HG03066 (cell line): ENCODE measurements at regions not wholly inside any gene's neighbourhood (a gene's known extent, or its start where the extent isn't known, plus 50 kb on each side); places are given as distances from the start of the nearest gene placed in this dataset.

Source experiments
- ATAC-seq: cut with Tn5 transposase; IDR thresholded peaks from one replicate; pipeline ENCODE4 v1.9.1; 2021; ENCODE audit warnings: low read depth; ENCODE audit not compliant: unreplicated experiment

- no peak for ATAC-seq
These were observed 198.5 kb downstream of the ADGRG6 start for GRCh38 chr6:142500250-142500786.

- ATAC-seq = no peak
These were observed 200.0 kb downstream of the ADGRG6 start for GRCh38 chr6:142501795-142502194.

- no peak for ATAC-seq
These were observed 205.3 kb downstream of the ADGRG6 start for GRCh38 chr6:142507065-142507464.

GRCh38 chr6:142510211-142510610 lies 208.4 kb downstream of the ADGRG6 start:
- ATAC-seq = no peak

GRCh38 chr6:142518126-142518525 lies 216.3 kb downstream of the ADGRG6 start:
- ATAC-seq = no peak

- no peak for ATAC-seq
These were observed 217.0 kb downstream of the ADGRG6 start for GRCh38 chr6:142518761-142519160.

GRCh38 chr6:142521791-142522190 lies 220.0 kb downstream of the ADGRG6 start:
- ATAC-seq = no peak

GRCh38 chr6:142523515-142524375 lies 221.9 kb downstream of the ADGRG6 start:
- no peak for ATAC-seq

GRCh38 chr6:142530566-142530965 lies 228.8 kb downstream of the ADGRG6 start:
- no peak for ATAC-seq

GRCh38 chr6:142531727-142532126 lies 229.9 kb downstream of the ADGRG6 start:
- ATAC-seq = no peak

GRCh38 chr6:142534076-142534475 lies 232.3 kb downstream of the ADGRG6 start:
- ATAC-seq = no peak

- no peak for ATAC-seq
These were observed 232.7 kb downstream of the ADGRG6 start for GRCh38 chr6:142534484-142534883.

GRCh38 chr6:142537612-142538478 lies 236.0 kb downstream of the ADGRG6 start:
- no peak for ATAC-seq

- no peak for ATAC-seq
These were observed 241.0 kb downstream of the ADGRG6 start for GRCh38 chr6:142542704-142543233.

GRCh38 chr6:142543606-142544005 lies 241.8 kb downstream of the ADGRG6 start:
- ATAC-seq = no peak

GRCh38 chr6:142544199-142544838 lies 242.5 kb downstream of the ADGRG6 start:
- ATAC-seq = no peak

GRCh38 chr6:142545147-142545546 lies 243.3 kb downstream of the ADGRG6 start:
- ATAC-seq = no peak

- ATAC-seq = no peak
These were observed 246.8 kb downstream of the ADGRG6 start for GRCh38 chr6:142548566-142548965.

- no peak for ATAC-seq
These were observed 248.7 kb downstream of the ADGRG6 start for GRCh38 chr6:142550310-142551063.
